Dermis microvascular lymphatic vessel endothelial cell (primary cell): ENCODE measurements at regions not wholly inside any gene's neighbourhood (a gene's known extent, or its start where the extent isn't known, plus 50 kb on each side); places are given as distances from the start of the nearest gene placed in this dataset.
"Not testable (repeated sequence)": the region's sequence is repeated elsewhere in the genome, so short reads cannot be mapped to it uniquely, and the experiment has no call there.

ENCODE experiments used
- DNase-seq, 2 donors: peaks; one replicate each; pipeline versions ENCODE4 v3.0.0 to v3.0.0-alpha.2; 2010; ENCODE audit warnings: low read depth in 2 of 2

DNA sequence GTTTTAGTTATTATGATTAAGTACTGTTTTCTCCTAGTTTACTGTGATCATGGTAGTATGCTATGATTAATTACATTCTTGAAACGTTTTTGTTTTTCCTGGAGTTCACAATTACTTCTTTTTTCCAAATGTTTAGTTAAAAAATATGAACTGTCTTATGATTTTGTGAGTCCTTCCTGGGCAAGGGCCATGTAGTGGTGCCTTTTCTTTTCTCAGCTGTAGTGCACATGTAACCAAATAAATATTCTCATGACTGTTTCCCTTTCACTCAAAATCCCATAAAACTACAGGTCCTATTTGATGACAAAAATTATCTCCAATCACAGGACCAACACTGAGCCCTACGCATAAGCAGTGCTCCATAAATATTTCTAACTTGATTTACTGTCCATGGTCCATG is 118.9 kb upstream of the EGR2 start:
- DNase-seq = no peak

- no peak for DNase-seq
These were observed 118.1 kb upstream of the EGR2 start for GRCh38 chr10:62934258-62934657.

DNA sequence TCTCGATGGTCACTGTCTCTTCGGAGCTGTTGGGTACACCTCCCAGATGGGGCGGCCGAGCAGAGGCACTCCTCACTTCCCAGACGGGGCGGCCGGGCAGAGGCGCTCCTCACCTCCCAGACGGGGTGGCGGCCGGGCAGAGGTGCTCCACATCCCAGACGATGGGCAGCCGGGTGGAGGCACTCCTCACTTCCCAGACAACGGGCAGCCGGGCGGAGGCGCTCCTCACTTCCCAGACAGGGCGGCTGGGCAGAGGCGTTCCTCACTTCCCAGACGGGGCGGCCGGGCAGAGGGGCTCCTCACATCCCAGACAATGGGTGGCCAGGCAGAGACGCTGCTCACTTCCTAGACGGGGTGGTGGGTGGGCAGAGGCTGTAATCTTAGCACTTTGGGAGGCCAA is 112.6 kb upstream of the EGR2 start:
- not testable (repeated sequence) for DNase-seq

- no peak for DNase-seq
These were observed 110.2 kb upstream of the EGR2 start for GRCh38 chr10:62926407-62926806.

- no peak for DNase-seq
These were observed 108.2 kb upstream of the EGR2 start for GRCh38 chr10:62924344-62924748.

DNA sequence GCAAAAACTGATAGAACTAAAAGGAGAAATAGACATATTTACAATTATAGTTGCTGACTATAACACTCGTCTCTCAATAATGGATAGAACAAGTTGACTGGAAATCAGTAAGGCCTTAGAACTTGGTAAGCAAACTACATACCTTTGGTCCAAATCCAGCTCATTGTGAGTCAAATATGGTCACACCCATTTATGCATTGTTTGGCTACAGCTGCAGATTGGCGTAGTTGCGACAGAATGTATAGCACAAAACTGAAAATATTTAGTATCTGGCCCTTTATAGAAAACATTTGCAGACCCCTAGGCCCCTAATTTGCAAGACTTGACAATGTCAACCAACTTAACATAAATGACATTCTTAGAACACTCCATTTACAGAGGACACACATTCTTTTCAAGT is 103.6 kb upstream of the EGR2 start:
- no peak for DNase-seq

DNA sequence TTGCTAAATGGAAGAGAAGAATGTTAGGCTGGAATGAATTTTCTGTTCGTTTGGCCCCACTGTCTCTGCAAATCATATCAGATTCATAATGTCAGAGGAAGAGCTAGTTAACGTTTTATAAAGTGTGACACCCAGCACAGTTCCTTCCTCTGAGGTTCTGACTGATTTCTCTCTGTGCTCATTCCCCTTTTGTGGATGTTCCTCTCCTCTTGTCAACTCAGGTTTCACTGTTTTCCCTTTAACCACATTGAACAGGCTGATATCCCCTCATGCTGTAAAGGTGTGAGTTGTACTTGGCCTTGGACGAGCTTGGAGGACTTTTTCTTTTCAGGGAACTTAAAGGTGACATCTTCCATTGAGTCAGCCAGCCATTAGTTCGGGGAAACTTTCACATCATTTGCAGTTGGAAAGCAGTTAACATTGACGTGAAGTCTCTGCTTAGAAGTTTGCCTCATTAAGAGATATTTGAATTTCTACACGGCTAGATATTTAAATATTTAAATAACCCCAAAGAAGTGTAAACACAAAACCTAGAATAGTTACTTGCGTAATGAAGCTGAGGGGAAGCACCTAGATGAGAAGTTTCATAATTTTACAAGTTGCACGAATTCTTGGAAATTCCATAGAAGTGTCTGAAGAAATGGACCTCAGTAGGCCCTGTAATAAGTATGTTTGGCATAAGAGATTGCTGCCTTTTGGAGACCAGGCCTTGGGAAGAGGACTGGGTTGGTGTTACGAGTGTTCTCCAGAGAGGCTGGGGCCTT is 101.5 kb upstream of the EGR2 start:
- no peak for DNase-seq

GRCh38 chr10:62916141-62916603 is 100.0 kb upstream of the EGR2 start:
- DNase-seq = no peak

- DNase-seq = no peak
These were observed 99.0 kb upstream of the EGR2 start for GRCh38 chr10:62915158-62915557.

DNA sequence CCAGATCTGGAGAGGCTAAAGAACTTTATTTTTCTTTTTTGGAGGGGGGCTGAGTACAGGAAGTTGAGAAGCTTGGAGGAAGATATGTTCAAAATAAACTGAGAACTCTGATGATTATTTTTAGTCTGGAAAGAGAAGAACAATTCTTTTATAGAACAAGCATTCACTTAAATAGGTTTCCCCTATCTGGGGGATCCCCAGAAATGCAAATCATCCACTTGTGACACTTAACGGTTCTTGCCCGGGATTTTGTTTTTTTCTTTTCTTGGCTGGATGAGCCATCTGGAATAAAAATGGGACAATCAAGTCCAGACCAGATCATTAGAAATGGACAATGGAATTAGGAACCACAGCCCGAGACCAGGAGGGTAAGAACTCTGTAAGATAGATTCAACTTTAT is 95.9 kb upstream of the EGR2 start:
- no peak for DNase-seq

DNA sequence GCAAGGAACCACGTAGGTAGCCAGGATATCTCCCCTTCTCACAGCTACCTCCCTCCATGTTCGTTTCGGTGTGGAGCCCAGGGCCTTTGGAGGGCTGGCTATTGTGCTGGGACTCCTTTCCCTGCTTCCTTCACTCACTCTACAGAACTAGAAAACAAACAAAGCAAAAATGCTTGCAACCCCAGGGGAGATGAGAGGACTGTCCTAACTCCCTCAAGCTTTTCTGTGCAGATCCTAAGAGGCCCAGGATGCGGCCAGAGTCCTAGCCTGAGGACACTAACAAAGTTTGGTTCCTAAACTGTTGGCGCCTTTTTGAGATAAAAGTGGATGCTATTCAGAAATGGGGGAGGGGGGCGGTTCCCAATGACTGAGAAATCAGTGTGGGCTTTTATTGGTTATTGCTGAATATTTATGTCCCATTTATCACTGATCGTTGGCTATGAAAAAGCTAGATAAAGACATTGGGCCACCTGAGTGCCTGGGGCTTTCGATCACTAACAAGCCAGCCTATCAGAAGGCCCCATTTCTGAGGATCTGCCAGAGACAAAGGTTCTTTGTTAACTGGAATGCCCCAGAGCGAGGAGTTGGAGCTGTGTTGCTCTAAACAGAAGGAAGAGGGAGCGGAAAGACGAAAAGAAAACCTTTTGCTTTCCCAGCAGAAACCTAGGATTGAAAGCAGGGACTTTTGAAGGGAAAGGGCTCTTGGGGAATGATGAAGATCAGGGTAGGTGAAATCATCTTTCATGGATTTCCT is 95.2 kb upstream of the EGR2 start:
- DNase-seq = no peak

GRCh38 chr10:62907470-62908212 is 91.5 kb upstream of the EGR2 start:
- no peak for DNase-seq

DNA sequence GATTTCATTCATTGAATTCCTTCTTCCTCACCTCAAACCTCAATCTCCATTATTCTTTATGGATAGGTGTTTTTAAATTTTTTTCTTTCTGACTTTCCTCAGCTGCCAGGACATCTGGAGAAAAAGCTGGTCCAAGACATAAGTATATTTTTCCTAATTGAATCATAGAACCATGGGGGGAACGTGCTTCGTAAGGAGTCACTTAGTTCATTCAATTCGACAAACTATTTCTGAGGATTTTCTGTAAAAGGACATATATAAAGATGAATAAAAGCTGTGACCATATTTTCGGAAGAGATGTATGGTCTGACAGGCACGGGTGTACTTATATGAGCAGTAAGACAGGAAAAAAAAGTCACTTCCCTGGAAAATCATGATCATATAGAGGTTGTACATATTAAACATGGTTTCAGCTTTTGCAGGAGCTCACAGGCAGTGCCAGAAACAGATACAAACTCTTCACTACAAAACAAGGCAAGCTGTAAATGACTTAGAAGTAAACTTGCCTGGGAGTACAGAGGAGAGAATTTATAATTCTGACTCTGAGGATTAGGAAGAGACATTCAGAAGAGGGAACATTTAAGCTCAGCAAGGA is 88.2 kb upstream of the EGR2 start:
- no peak for DNase-seq

DNA sequence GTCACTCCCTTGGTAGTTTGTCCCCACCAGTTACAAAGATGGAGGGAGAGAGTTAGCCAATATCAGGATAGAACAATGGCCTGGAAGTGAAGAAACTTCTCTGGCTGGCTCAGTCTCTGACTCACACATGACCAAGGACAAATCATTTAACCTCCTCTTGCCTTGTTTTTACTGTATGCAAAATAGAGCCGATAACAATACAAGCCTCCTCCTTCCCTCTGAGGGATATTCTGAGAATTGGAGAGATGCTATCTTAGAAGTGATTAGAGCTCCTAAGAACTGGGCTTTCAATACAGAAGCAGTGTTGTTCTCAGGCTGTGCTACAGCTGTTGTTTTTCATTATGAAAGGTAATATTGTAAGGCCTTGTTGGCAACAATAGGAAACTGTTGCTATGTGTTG is 87.7 kb upstream of the EGR2 start:
- no peak for DNase-seq

DNA sequence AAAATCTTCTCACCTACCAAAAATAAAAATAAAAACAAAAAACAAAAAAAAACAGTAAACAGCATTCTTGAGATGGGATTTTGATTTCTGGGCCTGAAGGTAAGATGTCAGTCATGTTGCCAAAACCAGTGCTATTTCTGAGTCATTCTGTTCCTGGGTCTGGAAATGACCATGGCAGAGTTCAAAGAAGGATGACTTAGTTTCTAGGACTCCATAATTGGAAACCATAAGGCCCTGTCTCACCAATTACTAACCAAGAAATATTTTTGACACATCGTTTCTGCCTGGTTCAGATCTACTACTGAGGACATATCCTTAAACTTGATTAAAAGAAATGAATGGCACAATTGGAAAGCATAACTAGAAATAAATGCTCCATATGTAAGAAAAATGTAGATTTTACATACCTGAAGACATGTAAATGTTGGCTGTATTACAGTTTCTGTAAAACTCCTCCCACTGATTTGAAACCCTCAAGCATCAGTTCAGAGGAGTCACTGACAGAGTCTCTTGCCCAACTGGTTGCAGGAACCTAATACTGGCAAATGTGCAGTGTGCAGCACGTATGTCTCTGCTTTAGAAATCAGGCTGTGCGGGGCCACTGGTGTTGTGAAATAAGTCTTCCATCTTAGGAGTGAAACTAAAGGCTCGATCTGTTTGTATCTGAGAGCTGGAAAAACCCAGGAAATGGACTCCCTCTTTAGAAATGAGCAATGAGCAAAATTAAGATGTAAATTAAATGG is 84.8 kb upstream of the EGR2 start:
- DNase-seq = no peak

DNA sequence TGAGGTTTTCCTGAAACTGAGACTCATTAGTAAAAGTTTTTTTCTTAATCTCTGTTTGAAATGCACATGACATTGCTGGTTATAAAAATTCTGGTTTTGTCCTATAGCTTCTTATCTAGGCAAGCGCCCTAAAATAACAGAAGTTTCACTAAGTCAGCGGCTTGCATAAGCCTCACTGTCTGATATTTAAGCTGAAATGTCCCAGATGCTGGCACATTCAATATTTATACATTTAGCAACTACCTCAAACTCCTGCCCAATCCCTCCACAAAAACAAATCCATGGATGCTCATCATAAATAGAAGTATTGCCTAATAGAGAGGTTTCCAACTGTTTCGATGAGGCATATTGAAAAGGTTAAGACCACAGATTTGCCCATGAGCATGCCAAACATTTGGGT is 83.1 kb upstream of the EGR2 start:
- DNase-seq = no peak

GRCh38 chr10:62895063-62895462 is 78.9 kb upstream of the EGR2 start:
- DNase-seq = no peak

DNA sequence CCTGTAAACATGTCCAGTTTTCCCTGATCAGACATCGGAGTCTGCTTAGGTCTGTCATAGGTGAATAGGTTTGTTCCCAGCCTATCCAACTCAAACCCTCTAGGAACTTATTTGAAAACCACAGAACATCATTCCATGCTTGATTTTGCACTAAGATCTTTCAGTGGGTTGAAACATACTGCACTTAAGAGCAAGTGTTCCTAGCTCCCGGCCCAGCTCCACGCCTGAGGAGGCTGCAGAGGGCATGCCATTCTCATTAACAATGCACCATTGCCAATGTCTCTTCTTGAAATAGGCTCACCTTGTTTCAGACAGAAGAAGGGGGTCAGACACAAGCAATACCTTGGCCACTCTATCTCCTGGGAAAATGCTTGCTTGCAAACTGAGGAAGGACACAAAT is 78.0 kb upstream of the EGR2 start:
- no peak for DNase-seq

DNA sequence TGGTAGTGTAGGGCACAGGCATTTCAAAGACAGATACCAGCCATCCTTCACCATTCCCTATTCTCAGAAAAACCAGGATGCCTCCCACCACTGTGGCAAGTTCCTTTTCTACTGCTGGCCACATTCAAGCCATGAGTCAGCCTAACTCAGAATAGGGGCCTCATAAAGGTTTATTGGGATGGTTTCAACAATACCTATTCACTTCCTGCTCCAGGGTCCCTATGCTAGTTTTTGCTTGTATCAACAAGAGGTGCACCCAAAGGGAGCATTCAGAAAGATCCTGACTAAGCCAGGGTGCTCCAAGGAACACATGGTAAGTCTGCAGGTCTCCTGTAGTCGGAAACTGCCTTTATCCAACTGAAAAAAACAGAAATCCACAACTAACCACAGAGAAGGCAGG is 76.9 kb upstream of the EGR2 start:
- no peak for DNase-seq

- DNase-seq = no peak
These were observed 74.2 kb upstream of the EGR2 start for GRCh38 chr10:62890395-62890794.

DNA sequence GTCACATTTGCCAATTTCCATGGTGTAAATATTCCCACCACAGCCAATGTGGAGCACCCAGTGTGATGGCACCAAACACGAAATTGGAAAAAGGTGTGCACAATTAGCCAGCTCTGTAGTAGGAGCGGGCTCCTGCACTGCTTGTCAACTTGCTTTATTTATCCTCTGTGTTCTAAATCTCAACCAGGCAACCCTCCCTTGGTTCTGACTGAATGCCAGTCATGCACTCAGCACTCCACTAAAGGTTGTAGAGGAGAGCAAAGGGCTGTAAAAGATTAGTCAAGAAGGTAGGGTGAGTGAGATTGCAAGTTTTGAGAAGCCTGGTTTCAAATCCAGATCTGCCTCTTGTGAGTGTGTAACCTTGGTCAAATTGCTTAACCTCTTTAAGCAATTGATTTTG is 71.5 kb upstream of the EGR2 start:
- DNase-seq = no peak
